HEK293 (cell line): ENCODE measurements at regions not wholly inside any gene's neighbourhood (a gene's known extent, or its start where the extent isn't known, plus 50 kb on each side); places are given as distances from the start of the nearest gene placed in this dataset.
"Not testable (repeated sequence)": the region's sequence is repeated elsewhere in the genome, so short reads cannot be mapped to it uniquely, and the experiment has no call there.

Experiments used
- CTCF ChIA-PET: fragments of 350-600 bp; formaldehyde crosslinking; extraction: SDS; loops from one replicate; lab custom pipeline; 2021; ENCODE audit warnings: antibody characterized with exemption; lab: Yijun Ruan, JAX
- POLR2A ChIA-PET: fragments of 300-600 bp; formaldehyde crosslinking; extraction: SDS; loops from one replicate; lab custom pipeline; 2020; ENCODE audit warnings: antibody characterized with exemption, inconsistent platforms; lab: Yijun Ruan, JAX
- H3K27ac ChIP-seq: fragments of 200-500 bp; sonication (Bioruptor generic); 2 replicates; pipeline ENCODE4 v1.5.1; 2014; ENCODE audit warnings: low read depth, low read length, control low read depth, inconsistent platforms; ENCODE audit errors: extremely low read depth
- H3K36me3 ChIP-seq, 2 experiments: fragments of 200-500 bp in 1 of 2; sonication (Bioruptor generic) in 1 of 2; 1 replicate in 1 of 2; 2 replicates in 1 of 2; pipeline ENCODE4 v1.5.1; 2014 to 2017; ENCODE audit warnings: inconsistent platforms in 2 of 2, low read length in 2 of 2; ENCODE audit not compliant: control insufficient read depth in 2 of 2, insufficient read depth in 1 of 2
- H3K4me1 ChIP-seq: fragments of 200-500 bp; sonication (Bioruptor generic); 2 replicates; pipeline ENCODE4 v1.5.1; 2014; ENCODE audit warnings: mild to moderate bottlenecking, low read length, inconsistent platforms; ENCODE audit not compliant: control insufficient read depth, insufficient read depth
- H3K4me3 ChIP-seq: 2 replicates; pipeline ENCODE4 v1.5.1; 2011; ENCODE audit warnings: low read depth, mild to moderate bottlenecking, control low read depth, low read length, moderate library complexity
- H3K9me3 ChIP-seq: fragments of 200-500 bp; sonication (Bioruptor generic); 2 replicates; pipeline ENCODE4 v1.5.1; 2014; ENCODE audit warnings: low read depth, low read length, inconsistent platforms; ENCODE audit not compliant: control insufficient read depth, insufficient read depth
- PRDM1 ChIP-seq: fragments of 450-650 bp; formaldehyde crosslinking; IDR thresholded peaks from 2 replicates; pipeline ENCODE4; 2016; ENCODE audit warnings: missing biosample characterization, missing genetic modification characterization
- PRDM4 ChIP-seq: fragments of 450-650 bp; formaldehyde crosslinking; IDR thresholded peaks from 2 replicates; pipeline ENCODE4 v1.5.1; 2017; ENCODE audit warnings: missing biosample characterization, missing genetic modification characterization
- ZBTB17 ChIP-seq: fragments of 450-650 bp; formaldehyde crosslinking; IDR thresholded peaks from 2 replicates; pipeline ENCODE4 v1.5.1; 2016; ENCODE audit warnings: missing biosample characterization, missing genetic modification characterization
- ZFP69B ChIP-seq: fragments of 450-650 bp; formaldehyde crosslinking; IDR thresholded peaks from 2 replicates; pipeline ENCODE4 v1.5.1; 2016; ENCODE audit warnings: missing biosample characterization, missing genetic modification characterization
- ZIC2 ChIP-seq: fragments of 450-650 bp; formaldehyde crosslinking; IDR thresholded peaks from 2 replicates; pipeline ENCODE4 v1.5.1; 2016; ENCODE audit warnings: missing biosample characterization, missing genetic modification characterization
- ZNF146 ChIP-seq: fragments of 450-650 bp; formaldehyde crosslinking; IDR thresholded peaks from 2 replicates; pipeline ENCODE4 v1.5.1; 2016; ENCODE audit warnings: missing biosample characterization, missing genetic modification characterization
- ZNF157 ChIP-seq: fragments of 450-650 bp; formaldehyde crosslinking; IDR thresholded peaks from 2 replicates; pipeline ENCODE4 v1.5.1; 2016; ENCODE audit warnings: missing biosample characterization, missing genetic modification characterization
- ZNF24 ChIP-seq: fragments of 450-650 bp; formaldehyde crosslinking; IDR thresholded peaks from 2 replicates; pipeline ENCODE4 v1.5.1; 2016; ENCODE audit warnings: missing biosample characterization, missing genetic modification characterization
- ZNF335 ChIP-seq: fragments of 450-650 bp; formaldehyde crosslinking; conservative IDR thresholded peaks from 2 replicates; pipeline ENCODE4 v1.5.1; 2016; ENCODE audit warnings: missing biosample characterization, missing genetic modification characterization
- ZNF366 ChIP-seq: fragments of 450-650 bp; formaldehyde crosslinking; conservative IDR thresholded peaks from 2 replicates; pipeline ENCODE4 v1.5.1; 2016; ENCODE audit warnings: missing biosample characterization, missing genetic modification characterization
- ZNF488 ChIP-seq: fragments of 450-650 bp; formaldehyde crosslinking; IDR thresholded peaks from 2 replicates; pipeline ENCODE4 v1.5.1; 2016; ENCODE audit warnings: missing biosample characterization, missing genetic modification characterization
- ZNF600 ChIP-seq: fragments of 450-650 bp; formaldehyde crosslinking; IDR thresholded peaks from 2 replicates; pipeline ENCODE4 v1.5.1; 2016; ENCODE audit warnings: missing biosample characterization, missing genetic modification characterization
- ZNF645 ChIP-seq: fragments of 450-650 bp; formaldehyde crosslinking; IDR thresholded peaks from 2 replicates; pipeline ENCODE4; 2016; ENCODE audit warnings: missing biosample characterization, missing genetic modification characterization
- ZNF776 ChIP-seq: fragments of 450-650 bp; formaldehyde crosslinking; IDR thresholded peaks from 2 replicates; pipeline ENCODE4 v1.5.0; 2017; ENCODE audit warnings: missing biosample characterization, missing genetic modification characterization, borderline replicate concordance

- Histone ChIP-seq H3K36me3 (no peaks in the 10 kb centered on the region), H3K9me3 (no peaks in the 10 kb centered on the region), H3K4me3 (no peak overlapping the region), H3K4me1 (no peaks in the 10 kb centered on the region), H3K27ac (no peak overlapping the region)
- CTCF ChIA-PET = no interaction called here
- TF ChIP-seq ZNF600 (tag by site-specific recombination) (no peak), ZNF488 (tag by site-specific recombination) (no peak), ZFP69B (tag by site-specific recombination) (no peak), ZIC2 (tag by site-specific recombination) (no peak), ZNF24 (tag by site-specific recombination) (no peak), ZNF157 (tag by site-specific recombination) (no peak), ZNF645 (no peak)
- POLR2A ChIA-PET = no interaction called here
These were observed 95.7 kb upstream of the CTBP2 start for GRCh38 chr10:125256026-125256425.

- Histone ChIP-seq H3K4me3 (no peak overlapping the region), H3K27ac (no peak overlapping the region), H3K9me3 (no peaks in the 10 kb centered on the region), H3K36me3 (no peaks in the 10 kb centered on the region), H3K4me1 (peaks cover 2% of the 10 kb centered on the region; the same call in 1 of the 2 replicates)
- peak; percentile 89 for TF ChIP-seq ZNF366 (tag by site-specific recombination)
- TF ChIP-seq ZNF776 (tag by site-specific recombination) = 0 out of 2 replicates have a peak, but pooled peaks have one; percentile 12
- TF ChIP-seq PRDM1 = peak; percentile 83
- TF ChIP-seq ZNF335 (tag by site-specific recombination) = no peak
- TF ChIP-seq ZBTB17 = peak; percentile 53; the same call in 1 of the 2 replicates
- ChIA-PET POLR2A (no interaction called here), CTCF (no interaction called here)
These were observed 92.6 kb upstream of the CTBP2 start for GRCh38 chr10:125252937-125253336.

GRCh38 chr10:125250834-125251233 lies 90.5 kb upstream of the CTBP2 start:
- CTCF ChIA-PET, H3K4me1 ChIP-seq, H3K36me3 ChIP-seq, H3K4me3 ChIP-seq, H3K27ac ChIP-seq, POLR2A ChIA-PET, H3K9me3 ChIP-seq: not testable (repeated sequence)
- peak; percentile 90 for TF ChIP-seq ZNF146

- no peak overlapping the region for H3K27ac ChIP-seq
- peaks cover 2% of the 10 kb centered on the region; the same call in 1 of the 2 replicates for H3K4me1 ChIP-seq
- POLR2A ChIA-PET = no interaction called here
- TF ChIP-seq PRDM4 (tag by site-specific recombination) = no peak
- no peak overlapping the region for H3K4me3 ChIP-seq
- no peaks in the 10 kb centered on the region for H3K9me3 ChIP-seq
- CTCF ChIA-PET = no interaction called here
- no peaks in the 10 kb centered on the region for H3K36me3 ChIP-seq
These were observed 89.6 kb upstream of the CTBP2 start for GRCh38 chr10:125249948-125250347.
